ENCODE measurements at regions not wholly inside any gene's neighbourhood (a gene's known extent, or its start where the extent isn't known, plus 50 kb on each side); places are given as distances from the start of the nearest gene placed in this dataset.
A peak's percentile ranks its signal among the peaks of the same experiment; 100 is the strongest.

DNA sequence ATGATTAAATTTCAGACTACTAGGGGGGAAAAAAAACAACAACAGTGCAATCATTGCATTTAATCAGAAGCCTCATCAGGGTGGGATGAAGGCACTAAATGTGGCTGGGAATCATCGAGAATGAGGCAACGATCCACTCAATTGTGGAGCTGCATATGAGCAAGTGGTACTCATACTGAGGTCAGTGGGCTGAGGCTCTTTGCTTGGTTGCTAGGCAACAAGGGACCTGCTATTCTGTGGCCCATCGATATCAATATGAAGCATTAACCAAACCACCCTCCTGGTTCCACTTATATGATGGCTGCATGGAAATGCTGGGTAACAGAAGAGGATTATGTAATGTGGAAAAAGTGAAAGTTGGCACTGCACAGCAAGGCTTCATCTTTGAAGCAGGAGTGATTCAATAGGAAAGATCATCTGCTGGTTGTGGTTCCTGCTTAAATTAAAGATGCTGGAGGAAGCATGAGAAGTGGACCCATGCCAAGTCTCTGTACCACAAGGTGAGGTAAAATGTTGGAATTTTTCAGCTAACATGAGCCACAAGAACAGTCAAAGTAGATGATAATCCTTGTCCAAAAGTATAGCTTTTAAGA is 159.8 kb upstream of the HMHB1 start:
- Histone ChIP-seq H4K5ac (ENCODE audit: low read length) (no peak overlapping the region), H3K4ac (ENCODE audit: low read depth, low read length) (no peak overlapping the region)
- no CpG with 5 or more reads among the region's 3 CpGs for WGBS (ENCODE audit: extremely low coverage, insufficient coverage, low lambda C conversion rate)

DNA sequence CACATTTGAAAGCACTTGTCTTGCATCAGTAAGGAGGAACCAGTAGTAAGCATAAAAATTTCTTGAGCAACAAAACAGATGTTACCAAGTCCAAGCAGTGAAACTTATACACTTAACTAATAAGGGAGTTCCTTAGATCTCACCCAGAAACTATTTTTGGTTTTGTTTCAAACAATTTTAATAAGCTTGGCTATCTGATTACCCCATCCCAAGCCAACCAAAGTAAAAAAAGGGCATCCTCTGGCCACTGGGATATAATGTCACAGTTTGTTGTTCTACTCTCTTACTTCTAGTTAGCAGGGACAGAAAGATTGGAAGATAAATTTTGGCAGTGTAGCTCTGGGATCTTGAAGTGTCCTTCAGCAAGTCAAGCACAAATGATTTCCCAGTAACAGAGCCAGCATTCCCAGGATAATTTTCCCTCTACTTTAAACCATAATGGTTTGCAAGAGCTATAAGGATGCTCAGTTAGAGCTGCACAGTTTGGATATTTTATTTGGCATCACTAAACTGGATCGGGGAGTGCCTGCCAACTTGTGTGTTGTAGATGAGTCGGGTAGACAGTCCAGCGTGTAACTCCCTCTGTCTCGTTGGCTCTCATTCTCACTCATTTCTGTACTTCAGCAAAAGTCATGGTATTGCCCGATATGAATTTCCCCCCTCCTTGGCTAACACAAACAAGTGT is 161.9 kb upstream of the HMHB1 start:
- Histone ChIP-seq H3K4me3 (ENCODE audit: low read length) (no peak overlapping the region), H3K18ac (ENCODE audit: low read length) (no peak overlapping the region), H3K4ac (ENCODE audit: low read depth, low read length) (no peak overlapping the region), H2BK5ac (ENCODE audit: low read length) (no peak overlapping the region), H3K23ac (ENCODE audit: low read length) (no peak overlapping the region), H2BK120ac (ENCODE audit: low read depth, low read length) (no peak overlapping the region), H4K5ac (ENCODE audit: low read length) (no peak overlapping the region), H3K27me3 (ENCODE audit: insufficient read depth, low read length, poor library complexity) (no peaks in the 10 kb centered on the region), H3K56ac (ENCODE audit: low read length) (no peak overlapping the region), H3K36me3 (ENCODE audit: control insufficient read depth, insufficient read depth, low read length) (no peaks in the 10 kb centered on the region), H2BK15ac (replicated peaks; ENCODE audit: low read depth) (no peak overlapping the region), H4K8ac (ENCODE audit: low read depth, low read length) (no peak overlapping the region), H3K27ac (ENCODE audit: low read depth, low read length) (no peak overlapping the region), H3K79me2 (ENCODE audit: control insufficient read depth, insufficient read depth, low read length) (no peaks in the 10 kb centered on the region), H3K4me2 (ENCODE audit: low read length) (no peak overlapping the region), H3K4me1 (ENCODE audit: control insufficient read depth, low read depth, low read length) (no peaks in the 10 kb centered on the region), H3K79me1 (ENCODE audit: low read length) (no peaks in the 10 kb centered on the region), H3K9ac (ENCODE audit: low read length) (no peak overlapping the region), H2AK5ac (ENCODE audit: low read length) (no peak overlapping the region)
- DNase-seq: no peak
- no CpG with 5 or more reads among the region's 5 CpGs for whole genome bisulfite sequencing (ENCODE audit: extremely low coverage, insufficient coverage, low lambda C conversion rate)

More for the DNA sequence above, 159.8 kb upstream of the HMHB1 start:
- H3K18ac ChIP-seq (ENCODE audit: low read length): no peak overlapping the region
- no peak overlapping the region for H2BK15ac ChIP-seq (replicated peaks; ENCODE audit: low read depth)
- no peaks in the 10 kb centered on the region for H3K4me1 ChIP-seq (ENCODE audit: control insufficient read depth, low read depth, low read length)
- no peaks in the 10 kb centered on the region for H3K79me2 ChIP-seq (ENCODE audit: control insufficient read depth, insufficient read depth, low read length)
- DNase-seq: no peak
- H3K79me1 ChIP-seq (ENCODE audit: low read length): no peaks in the 10 kb centered on the region
- H3K4me2 ChIP-seq (ENCODE audit: low read length): no peak overlapping the region
- no peaks in the 10 kb centered on the region for H3K36me3 ChIP-seq (ENCODE audit: control insufficient read depth, insufficient read depth, low read length)
- H3K27me3 ChIP-seq (ENCODE audit: insufficient read depth, low read length, poor library complexity): no peaks in the 10 kb centered on the region
- H2AK5ac ChIP-seq (ENCODE audit: low read length): no peak overlapping the region
- no peak overlapping the region for H4K8ac ChIP-seq (ENCODE audit: low read depth, low read length)
- no peak overlapping the region for H3K4me3 ChIP-seq (ENCODE audit: low read length)
- no peak overlapping the region for H3K27ac ChIP-seq (ENCODE audit: low read depth, low read length)
- H2BK120ac ChIP-seq (ENCODE audit: low read depth, low read length): no peak overlapping the region
- no peak overlapping the region for H3K56ac ChIP-seq (ENCODE audit: low read length)
- no peak overlapping the region for H2BK5ac ChIP-seq (ENCODE audit: low read length)
- H3K23ac ChIP-seq (ENCODE audit: low read length): no peak overlapping the region
- no peak overlapping the region for H3K9ac ChIP-seq (ENCODE audit: low read length)

GRCh38 chr5:143648696-143649095 is 163.3 kb upstream of the HMHB1 start:
- Histone ChIP-seq H4K8ac (ENCODE audit: low read depth, low read length) (no peak overlapping the region), H2BK15ac (replicated peaks; ENCODE audit: low read depth) (no peak overlapping the region), H2BK5ac (ENCODE audit: low read length) (no peak overlapping the region)

DNA sequence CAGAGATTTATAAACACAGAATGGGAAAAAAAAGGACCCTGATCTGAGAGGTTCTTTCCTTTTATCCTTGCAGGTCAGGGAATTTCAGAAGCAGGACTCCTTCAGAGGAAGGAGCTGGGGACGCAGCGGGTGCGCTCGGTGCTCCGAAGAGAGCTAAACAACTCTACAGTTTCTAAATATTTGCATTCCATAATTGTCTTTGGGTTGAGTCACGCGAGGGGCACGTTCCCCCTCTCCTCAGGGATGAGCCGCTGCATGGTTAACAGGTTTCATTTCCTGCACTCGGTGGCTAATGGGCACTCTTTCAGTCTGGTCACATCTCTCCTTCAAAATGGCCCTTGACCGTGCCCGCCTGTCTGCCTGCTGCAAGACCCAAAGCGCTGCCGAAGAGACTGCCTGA is 165.0 kb upstream of the HMHB1 start:
- Histone ChIP-seq H2AK5ac (ENCODE audit: low read length) (no peak overlapping the region), H2BK120ac (ENCODE audit: low read depth, low read length) (no peak overlapping the region), H3K79me2 (ENCODE audit: control insufficient read depth, insufficient read depth, low read length) (no peaks in the 10 kb centered on the region), H4K5ac (ENCODE audit: low read length) (no peak overlapping the region), H3K23ac (ENCODE audit: low read length) (no peak overlapping the region), H2BK5ac (ENCODE audit: low read length) (no peak overlapping the region), H3K4me1 (ENCODE audit: control insufficient read depth, low read depth, low read length) (no peaks in the 10 kb centered on the region), H3K9ac (ENCODE audit: low read length) (no peak overlapping the region), H3K36me3 (ENCODE audit: control insufficient read depth, insufficient read depth, low read length) (no peaks in the 10 kb centered on the region), H3K27ac (ENCODE audit: low read depth, low read length) (no peak overlapping the region), H3K27me3 (ENCODE audit: insufficient read depth, low read length, poor library complexity) (no peaks in the 10 kb centered on the region), H3K56ac (ENCODE audit: low read length) (no peak overlapping the region), H2BK15ac (replicated peaks; ENCODE audit: low read depth) (no peak overlapping the region), H3K4me2 (ENCODE audit: low read length) (no peak overlapping the region), H3K4me3 (ENCODE audit: low read length) (no peak overlapping the region), H4K8ac (ENCODE audit: low read depth, low read length) (no peak overlapping the region), H3K18ac (ENCODE audit: low read length) (no peak overlapping the region), H3K79me1 (ENCODE audit: low read length) (no peaks in the 10 kb centered on the region), H3K4ac (ENCODE audit: low read depth, low read length) (no peak overlapping the region)
- no CpG with 5 or more reads among the region's 14 CpGs for WGBS (ENCODE audit: extremely low coverage, insufficient coverage, low lambda C conversion rate)
- DNase-seq: no peak

More at GRCh38 chr5:143648696-143649095, 163.3 kb upstream of the HMHB1 start:
- no peaks in the 10 kb centered on the region for H3K27me3 ChIP-seq (ENCODE audit: insufficient read depth, low read length, poor library complexity)
- no peak overlapping the region for H3K4me2 ChIP-seq (ENCODE audit: low read length)
- no peak overlapping the region for H3K23ac ChIP-seq (ENCODE audit: low read length)
- no peaks in the 10 kb centered on the region for H3K36me3 ChIP-seq (ENCODE audit: control insufficient read depth, insufficient read depth, low read length)
- H4K5ac ChIP-seq (ENCODE audit: low read length): no peak overlapping the region
- no peak overlapping the region for H3K27ac ChIP-seq (ENCODE audit: low read depth, low read length)
- no CpG with 5 or more reads among the region's 2 CpGs for WGBS (ENCODE audit: extremely low coverage, insufficient coverage, low lambda C conversion rate)
- no peak overlapping the region for H3K56ac ChIP-seq (ENCODE audit: low read length)
- H3K18ac ChIP-seq (ENCODE audit: low read length): no peak overlapping the region
- H2AK5ac ChIP-seq (ENCODE audit: low read length): no peak overlapping the region
- no peaks in the 10 kb centered on the region for H3K4me1 ChIP-seq (ENCODE audit: control insufficient read depth, low read depth, low read length)
- H3K4me3 ChIP-seq (ENCODE audit: low read length): no peak overlapping the region
- H3K4ac ChIP-seq (ENCODE audit: low read depth, low read length): no peak overlapping the region
- H2BK120ac ChIP-seq (ENCODE audit: low read depth, low read length): no peak overlapping the region
- no peaks in the 10 kb centered on the region for H3K79me2 ChIP-seq (ENCODE audit: control insufficient read depth, insufficient read depth, low read length)
- no peak overlapping the region for H3K9ac ChIP-seq (ENCODE audit: low read length)
- H3K79me1 ChIP-seq (ENCODE audit: low read length): no peaks in the 10 kb centered on the region
- peak; percentile 43 for DNase-seq

GRCh38 chr5:143645356-143645755 is 166.6 kb upstream of the HMHB1 start:
- no peak overlapping the region for H3K56ac ChIP-seq (ENCODE audit: low read length)
- H4K8ac ChIP-seq (ENCODE audit: low read depth, low read length): no peak overlapping the region
- H3K23ac ChIP-seq (ENCODE audit: low read length): no peak overlapping the region
- no peak overlapping the region for H4K5ac ChIP-seq (ENCODE audit: low read length)
- no peak overlapping the region for H3K27ac ChIP-seq (ENCODE audit: low read depth, low read length)
- H3K36me3 ChIP-seq (ENCODE audit: control insufficient read depth, insufficient read depth, low read length): no peaks in the 10 kb centered on the region
- no peaks in the 10 kb centered on the region for H3K4me1 ChIP-seq (ENCODE audit: control insufficient read depth, low read depth, low read length)
- no peak overlapping the region for H3K4me3 ChIP-seq (ENCODE audit: low read length)
- H3K79me2 ChIP-seq (ENCODE audit: control insufficient read depth, insufficient read depth, low read length): no peaks in the 10 kb centered on the region
- no peak overlapping the region for H2AK5ac ChIP-seq (ENCODE audit: low read length)
- no CpG with 5 or more reads among the region's 6 CpGs for WGBS (ENCODE audit: extremely low coverage, insufficient coverage, low lambda C conversion rate)
- H3K27me3 ChIP-seq (ENCODE audit: insufficient read depth, low read length, poor library complexity): no peaks in the 10 kb centered on the region
- DNase-seq: no peak
- no peak overlapping the region for H3K4me2 ChIP-seq (ENCODE audit: low read length)
- H2BK5ac ChIP-seq (ENCODE audit: low read length): no peak overlapping the region
- no peak overlapping the region for H2BK120ac ChIP-seq (ENCODE audit: low read depth, low read length)
- H3K9ac ChIP-seq (ENCODE audit: low read length): no peak overlapping the region
- H3K4ac ChIP-seq (ENCODE audit: low read depth, low read length): no peak overlapping the region
- no peak overlapping the region for H3K18ac ChIP-seq (ENCODE audit: low read length)
- no peak overlapping the region for H2BK15ac ChIP-seq (replicated peaks; ENCODE audit: low read depth)
- no peaks in the 10 kb centered on the region for H3K79me1 ChIP-seq (ENCODE audit: low read length)

- Histone ChIP-seq H2BK5ac (ENCODE audit: low read length) (no peak overlapping the region), H2AK5ac (ENCODE audit: low read length) (no peak overlapping the region), H3K79me2 (ENCODE audit: control insufficient read depth, insufficient read depth, low read length) (no peaks in the 10 kb centered on the region), H3K4ac (ENCODE audit: low read depth, low read length) (no peak overlapping the region), H3K27me3 (ENCODE audit: insufficient read depth, low read length, poor library complexity) (no peaks in the 10 kb centered on the region), H3K4me2 (ENCODE audit: low read length) (no peak overlapping the region), H3K56ac (ENCODE audit: low read length) (no peak overlapping the region), H2BK15ac (replicated peaks; ENCODE audit: low read depth) (no peak overlapping the region), H3K79me1 (ENCODE audit: low read length) (no peaks in the 10 kb centered on the region), H2BK120ac (ENCODE audit: low read depth, low read length) (no peak overlapping the region), H4K8ac (ENCODE audit: low read depth, low read length) (no peak overlapping the region), H3K4me1 (ENCODE audit: control insufficient read depth, low read depth, low read length) (no peaks in the 10 kb centered on the region), H3K4me3 (ENCODE audit: low read length) (no peak overlapping the region), H3K27ac (ENCODE audit: low read depth, low read length) (no peak overlapping the region), H3K9ac (ENCODE audit: low read length) (no peak overlapping the region), H3K36me3 (ENCODE audit: control insufficient read depth, insufficient read depth, low read length) (no peaks in the 10 kb centered on the region), H3K23ac (ENCODE audit: low read length) (no peak overlapping the region), H4K5ac (ENCODE audit: low read length) (no peak overlapping the region), H3K18ac (ENCODE audit: low read length) (no peak overlapping the region)
- no CpG with 5 or more reads among the region's 3 CpGs for WGBS (ENCODE audit: extremely low coverage, insufficient coverage, low lambda C conversion rate)
- DNase-seq: no peak
These were observed 167.2 kb upstream of the HMHB1 start for GRCh38 chr5:143644727-143645126.

Measured in mesendoderm (in vitro differentiated cells).